Uterus (tissue), 3 donors: ENCODE measurements at regions not wholly inside any gene's neighbourhood (a gene's known extent, or its start where the extent isn't known, plus 50 kb on each side); places are given as distances from the start of the nearest gene placed in this dataset.
"Not testable (repeated sequence)": the region's sequence is repeated elsewhere in the genome, so short reads cannot be mapped to it uniquely, and the experiment has no call there.

Experiments
- DNase-seq, 2 donors: peaks; one replicate each; pipeline ENCODE4 v3.0.0-alpha.2; 2019 to 2020
- H3K27ac ChIP-seq, 2 donors: fragments of 200-600 bp; sonication (generic); 1 replicate in 1 of 2; 2 replicates in 1 of 2; pipeline ENCODE4 v1.5.1; 2016 to 2018
- H3K27me3 ChIP-seq, 2 donors: fragments of 200-600 bp; sonication (generic); one replicate each; pipeline ENCODE4 v1.5.1; 2018 to 2019; ENCODE audit warnings: control low read depth in 1 of 2
- H3K36me3 ChIP-seq, 2 donors: fragments of 200-600 bp; sonication (generic); one replicate each; pipeline ENCODE4 v1.5.1; 2019; ENCODE audit warnings: control low read depth in 1 of 2
- H3K4me1 ChIP-seq, 2 donors: fragments of 200-600 bp; sonication (generic); one replicate each; pipeline ENCODE4 v1.5.1; 2018 to 2019; ENCODE audit warnings: control low read depth in 1 of 2
- H3K4me3 ChIP-seq, 2 donors: fragments of 200-600 bp; sonication (generic); 1 replicate in 1 of 2; 2 replicates in 1 of 2; pipeline ENCODE4 v1.5.1; 2018 to 2019; ENCODE audit warnings: mild to moderate bottlenecking in 1 of 2
- H3K9me3 ChIP-seq, 2 donors: fragments of 200-600 bp; sonication (generic); one replicate each; pipeline ENCODE4 v1.5.1; 2019; ENCODE audit warnings: control low read depth in 1 of 2
- POLR2A ChIP-seq, 2 donors: fragments of 450-650 bp; IDR thresholded peaks; one replicate each; pipeline ENCODE4 v1.6.1; 2016; ENCODE audit warnings: antibody characterized with exemption in 2 of 2, mild to moderate bottlenecking in 1 of 2, moderate library complexity in 1 of 2
- intact Hi-C: fragments of 100-400 bp; cut with DNase I; formaldehyde crosslinking; loops from one replicate; pipeline ENCODE4 v1.15.1; 2023; ENCODE audit warnings: low total_unique reads
- TF ChIP-seq, protein P1 (sequence below), 4 experiments: fragments of 200-600 bp in 2 of 4; fragments of 450-650 bp in 2 of 4; sonication (generic) in 2 of 4; IDR thresholded peaks; one replicate each; pipeline ENCODE4 v1.5.1; 2016 to 2019; ENCODE audit warnings: antibody characterized with exemption in 4 of 4, mild to moderate bottlenecking in 2 of 4, moderate library complexity in 1 of 4
- donor health status: DM: yes; HTN: yes; CAD: no.

DNA sequence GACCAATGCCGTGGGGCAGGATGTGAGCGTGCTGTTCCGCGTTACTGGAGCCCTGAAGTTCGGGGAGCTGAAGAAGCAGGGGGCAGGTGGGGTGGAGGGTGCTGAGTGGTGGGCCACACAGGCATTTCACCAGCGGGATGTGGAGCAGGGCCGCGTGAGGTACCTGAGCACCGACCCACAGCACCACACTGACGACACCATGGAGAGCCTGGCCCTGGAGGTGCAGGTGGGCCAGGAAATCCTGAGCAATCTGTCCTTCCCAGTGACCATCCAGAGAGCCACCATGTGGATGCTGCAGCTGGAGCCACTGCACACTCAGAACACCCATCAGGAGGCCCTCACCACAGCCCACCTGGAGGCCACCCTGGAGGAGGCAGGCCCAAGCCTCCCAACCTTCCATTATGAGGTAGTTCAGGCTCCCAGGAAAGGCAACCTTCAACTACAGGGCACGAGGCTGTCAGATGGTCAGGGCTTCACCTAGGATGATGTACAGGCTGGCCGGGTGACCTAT is 179.6 kb downstream of the TBC1D2B start:
- Histone ChIP-seq H3K27me3 (no peaks in the 10 kb centered on the region), H3K9me3 (no peaks in the 10 kb centered on the region), H3K4me3 (no peak overlapping the region), H3K36me3 (no peaks in the 10 kb centered on the region), H3K27ac (no peak overlapping the region), H3K4me1 (no peaks in the 10 kb centered on the region)
- TF ChIP-seq, protein P1, sequence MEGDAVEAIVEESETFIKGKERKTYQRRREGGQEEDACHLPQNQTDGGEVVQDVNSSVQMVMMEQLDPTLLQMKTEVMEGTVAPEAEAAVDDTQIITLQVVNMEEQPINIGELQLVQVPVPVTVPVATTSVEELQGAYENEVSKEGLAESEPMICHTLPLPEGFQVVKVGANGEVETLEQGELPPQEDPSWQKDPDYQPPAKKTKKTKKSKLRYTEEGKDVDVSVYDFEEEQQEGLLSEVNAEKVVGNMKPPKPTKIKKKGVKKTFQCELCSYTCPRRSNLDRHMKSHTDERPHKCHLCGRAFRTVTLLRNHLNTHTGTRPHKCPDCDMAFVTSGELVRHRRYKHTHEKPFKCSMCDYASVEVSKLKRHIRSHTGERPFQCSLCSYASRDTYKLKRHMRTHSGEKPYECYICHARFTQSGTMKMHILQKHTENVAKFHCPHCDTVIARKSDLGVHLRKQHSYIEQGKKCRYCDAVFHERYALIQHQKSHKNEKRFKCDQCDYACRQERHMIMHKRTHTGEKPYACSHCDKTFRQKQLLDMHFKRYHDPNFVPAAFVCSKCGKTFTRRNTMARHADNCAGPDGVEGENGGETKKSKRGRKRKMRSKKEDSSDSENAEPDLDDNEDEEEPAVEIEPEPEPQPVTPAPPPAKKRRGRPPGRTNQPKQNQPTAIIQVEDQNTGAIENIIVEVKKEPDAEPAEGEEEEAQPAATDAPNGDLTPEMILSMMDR (IDR thresholded peaks at IDR 0.05) = no peak
- no peak for TF ChIP-seq POLR2A (IDR thresholded peaks at IDR 0.05)
- intact Hi-C loops = no loop called here
- no peak for DNase-seq

DNA sequence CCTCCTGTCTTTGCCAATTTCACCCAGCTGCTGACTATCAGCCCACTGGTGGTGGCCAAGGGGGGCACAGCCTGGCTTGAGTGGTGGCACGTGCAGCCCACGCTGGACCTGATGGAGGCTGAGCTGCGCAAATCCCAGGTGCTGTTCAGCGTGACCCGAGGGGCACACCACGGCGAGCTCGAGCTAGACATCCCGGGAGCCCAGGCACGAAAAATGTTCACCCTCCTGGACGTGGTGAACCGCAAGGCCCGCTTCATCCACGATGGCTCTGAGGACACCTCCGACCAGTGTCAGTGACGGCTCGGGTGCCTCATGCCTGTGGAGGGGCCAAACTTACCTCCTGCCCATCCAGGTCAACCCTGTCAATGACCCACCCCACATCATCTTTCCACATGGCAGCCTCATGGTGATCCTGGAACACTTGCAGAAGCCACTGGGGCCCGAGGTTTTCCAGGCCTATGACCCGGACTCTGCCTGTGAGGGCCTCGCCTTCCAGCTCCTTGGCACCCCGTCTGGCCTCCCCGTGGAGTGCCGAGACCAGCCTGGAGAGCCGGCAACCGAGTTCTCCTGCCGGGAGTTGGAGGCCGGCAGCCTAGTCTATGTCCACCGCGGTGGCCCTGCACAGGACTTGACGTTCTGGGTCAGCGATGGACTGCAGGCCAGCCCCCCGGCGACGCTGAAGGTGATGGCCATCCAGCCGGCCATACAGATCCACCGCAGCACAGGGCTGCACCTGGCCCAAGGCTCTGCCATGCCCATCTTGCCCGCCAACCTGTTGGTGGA is 180.2 kb downstream of the TBC1D2B start:
- intact Hi-C loops, H3K27ac ChIP-seq, DNase-seq, H3K27me3 ChIP-seq, H3K4me1 ChIP-seq, H3K4me3 ChIP-seq, H3K36me3 ChIP-seq, H3K9me3 ChIP-seq: not testable (repeated sequence)

DNA sequence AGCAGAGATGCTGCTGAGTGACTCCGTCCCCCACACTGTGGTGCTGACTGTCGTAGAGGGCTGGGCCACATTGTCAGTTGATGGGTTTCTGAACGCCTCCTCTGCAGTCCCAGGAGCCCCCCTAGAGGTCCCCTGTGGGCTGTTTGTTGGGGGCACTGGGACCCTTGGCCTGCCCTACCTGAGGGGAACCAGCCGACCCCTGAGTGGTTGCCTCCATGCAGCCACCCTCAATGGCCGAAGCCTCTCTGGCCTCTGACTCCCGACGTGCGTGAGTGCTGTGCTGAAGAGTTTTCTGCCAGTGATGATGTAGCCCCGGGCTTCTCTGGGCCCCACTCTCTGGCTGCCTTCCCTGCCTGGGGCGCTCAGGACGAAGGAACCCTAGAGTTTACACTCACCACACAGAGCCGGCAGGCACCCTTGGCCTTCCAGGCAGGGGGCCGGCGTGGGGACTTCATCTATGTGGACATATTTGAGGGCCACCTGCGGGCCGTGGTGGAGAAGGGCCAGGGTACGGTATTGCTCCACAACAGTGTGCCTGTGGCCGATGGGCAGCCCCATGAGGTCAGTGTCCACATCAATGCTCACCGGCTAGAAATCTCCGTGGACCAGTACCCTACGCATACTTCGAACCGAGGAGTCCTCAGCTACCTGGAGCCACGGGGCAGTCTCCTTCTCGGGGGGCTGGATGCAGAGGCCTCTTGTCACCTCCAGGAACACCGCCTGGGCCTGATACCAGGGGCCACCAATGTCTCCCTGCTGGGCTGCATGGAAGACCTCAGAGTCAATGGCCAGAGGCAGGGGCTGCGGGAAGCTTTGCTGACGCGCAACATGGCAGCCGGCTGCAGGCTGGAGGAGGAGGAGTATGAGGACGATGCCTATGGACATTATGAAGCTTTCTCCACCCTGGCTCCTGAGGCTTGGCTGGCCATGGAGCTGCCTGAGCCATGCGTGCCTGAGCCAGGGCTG is 181.1 kb downstream of the TBC1D2B start:
- H3K9me3 ChIP-seq, H3K36me3 ChIP-seq, DNase-seq, intact Hi-C loops, H3K4me3 ChIP-seq, H3K4me1 ChIP-seq, H3K27me3 ChIP-seq, H3K27ac ChIP-seq: not testable (repeated sequence)

DNA sequence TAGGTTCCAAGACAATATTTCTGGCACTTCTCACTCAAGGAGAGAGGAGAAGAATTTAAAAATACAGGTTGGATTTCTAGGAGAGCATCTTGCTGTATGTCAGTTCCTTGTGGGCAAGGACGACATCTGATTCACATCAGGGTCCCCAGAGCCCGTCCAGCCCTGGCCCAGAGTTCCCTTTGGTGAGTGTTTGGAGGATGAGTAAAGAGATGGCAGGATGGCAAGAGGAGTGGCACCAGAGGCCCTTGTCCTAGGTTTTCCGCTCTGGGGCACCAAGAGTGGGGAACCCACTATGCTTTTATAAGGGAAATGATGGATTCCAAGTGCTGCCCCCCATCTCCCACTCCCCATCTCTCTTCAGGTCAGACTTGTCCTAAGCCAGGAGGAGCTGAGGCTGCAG is 181.8 kb downstream of the TBC1D2B start:
- H3K9me3 ChIP-seq = no peaks in the 10 kb centered on the region
- H3K4me3 ChIP-seq = no peak overlapping the region
- H3K27ac ChIP-seq = no peak overlapping the region
- H3K36me3 ChIP-seq = no peaks in the 10 kb centered on the region
- H3K27me3 ChIP-seq = no peaks in the 10 kb centered on the region
- TF ChIP-seq, protein P1 (IDR thresholded peaks at IDR 0.05) = no peak
- intact Hi-C loops = no loop called here
- no peaks in the 10 kb centered on the region for H3K4me1 ChIP-seq
- DNase-seq = no peak

DNA sequence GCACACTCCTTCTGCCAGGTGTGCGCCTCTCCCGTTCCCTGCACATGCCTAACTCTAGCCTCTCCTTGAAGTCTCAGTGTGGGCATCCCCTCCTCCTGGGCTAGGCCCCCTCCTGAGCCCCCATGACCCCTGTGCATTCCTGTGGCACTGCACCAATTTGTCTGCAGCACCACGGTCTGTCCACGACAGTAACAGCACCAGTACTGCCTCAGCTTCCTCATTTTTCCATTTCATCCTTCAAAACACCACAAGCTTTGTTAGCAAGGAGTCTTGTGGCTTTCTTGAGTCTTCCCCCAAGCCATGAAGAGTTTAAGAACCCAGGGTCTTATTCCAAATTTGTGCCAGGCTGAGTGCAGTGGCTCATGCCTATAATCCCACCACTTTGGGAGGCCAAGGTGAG is 182.4 kb downstream of the TBC1D2B start:
- H3K4me1 ChIP-seq, H3K36me3 ChIP-seq, DNase-seq, H3K27me3 ChIP-seq, H3K9me3 ChIP-seq, H3K27ac ChIP-seq, H3K4me3 ChIP-seq, intact Hi-C loops: not testable (repeated sequence)

DNA sequence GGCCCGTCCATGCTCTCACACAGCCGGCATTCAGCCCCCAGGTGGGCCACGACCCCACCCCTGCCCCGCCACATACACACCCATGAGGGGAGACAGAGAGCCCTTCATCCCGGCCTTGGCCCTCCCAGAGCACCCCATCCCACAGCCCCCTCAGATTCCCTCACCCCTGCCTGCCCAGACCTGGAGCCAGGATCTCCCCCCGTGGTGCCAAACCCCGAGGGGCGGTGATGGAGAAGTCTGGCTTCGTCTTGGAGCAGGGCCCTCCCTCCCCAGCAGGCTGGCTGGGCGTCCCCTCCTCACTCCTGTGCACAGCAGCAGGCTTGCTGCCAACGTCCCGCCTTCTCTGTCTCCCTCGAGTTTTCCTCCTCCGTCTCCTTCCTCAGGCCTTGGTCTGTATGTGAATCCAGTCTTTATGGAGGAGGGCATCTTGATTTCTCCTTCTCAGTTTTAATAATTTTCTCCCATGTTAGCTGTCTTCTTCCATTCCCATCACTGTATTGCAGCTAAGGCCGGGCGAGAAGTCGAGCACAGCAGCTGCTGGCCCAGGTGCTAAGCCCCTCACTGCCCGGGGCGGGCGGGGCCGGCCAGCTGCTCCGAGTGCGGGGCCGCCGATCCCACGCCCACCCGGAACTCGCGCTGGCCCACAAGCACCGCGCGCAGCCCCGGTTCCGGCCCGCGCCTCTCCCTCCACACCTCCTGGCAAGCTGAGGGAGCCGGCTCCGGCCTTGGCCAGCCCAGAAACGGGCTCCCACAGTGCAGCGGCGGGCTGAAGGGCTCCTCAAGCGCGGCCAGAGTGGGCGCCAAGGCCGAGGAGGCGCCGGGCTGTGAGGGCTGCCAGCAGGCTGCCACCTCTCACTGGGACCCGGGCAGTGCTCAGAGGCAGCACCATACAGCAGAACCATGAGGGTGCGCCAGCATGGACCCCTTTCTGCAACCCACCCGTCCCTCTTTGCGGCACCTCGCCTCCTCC is 183.6 kb downstream of the TBC1D2B start:
- H3K4me1 ChIP-seq, H3K27me3 ChIP-seq, H3K4me3 ChIP-seq, H3K27ac ChIP-seq, DNase-seq, H3K36me3 ChIP-seq, intact Hi-C loops, H3K9me3 ChIP-seq: not testable (repeated sequence)

DNA sequence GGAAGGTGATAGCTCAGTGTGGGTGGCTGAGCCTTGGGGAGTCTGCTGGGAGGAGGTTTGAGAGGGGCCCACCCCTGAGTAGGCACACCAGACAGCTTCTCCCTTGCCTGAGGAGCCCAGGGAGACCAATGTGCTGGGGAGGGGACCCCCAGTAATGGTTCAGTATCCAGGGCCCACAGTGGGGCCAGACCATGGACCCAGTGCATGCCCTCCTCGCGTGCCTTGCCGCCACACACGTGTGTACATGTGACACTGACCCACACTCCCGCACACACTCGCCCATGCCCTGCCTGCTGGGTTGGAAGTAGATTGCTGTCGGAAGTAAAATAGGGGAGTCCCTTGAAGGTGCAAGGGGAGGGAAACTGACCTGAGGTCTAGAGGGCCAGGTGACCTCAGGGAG is 184.3 kb downstream of the TBC1D2B start:
- H3K4me3 ChIP-seq, intact Hi-C loops, H3K36me3 ChIP-seq, H3K27ac ChIP-seq, H3K27me3 ChIP-seq, H3K9me3 ChIP-seq, H3K4me1 ChIP-seq, DNase-seq: not testable (repeated sequence)
